ENCODE measurements at regions not wholly inside any gene's neighbourhood (a gene's known extent, or its start where the extent isn't known, plus 50 kb on each side); places are given as distances from the start of the nearest gene placed in this dataset.

- TF ChIP-seq CEBPZ (IDR thresholded peaks at IDR 0.05; ENCODE audit: low read depth, low read length): no peak
Measured at GRCh38 chr2:42954227-42954962, 162.0 kb upstream of the HAAO start (continued).

GRCh38 chr2:42953216-42953615, 160.8 kb upstream of the HAAO start:
- no peak for DNase-seq (ENCODE audit: low read depth, low spot score)
- no peak for TF ChIP-seq ZBTB33 (IDR thresholded peaks at IDR 0.05)
- no peak for TF ChIP-seq NFYA (IDR thresholded peaks at IDR 0.05; ENCODE audit: borderline replicate concordance, low read depth, low read length)
- TF ChIP-seq TBL1XR1 (IDR thresholded peaks at IDR 0.05; ENCODE audit: low read depth, low read length): no peak
- TF ChIP-seq CHD1 (IDR thresholded peaks at IDR 0.05; ENCODE audit: low read depth, low read length): no peak
- no peak for TF ChIP-seq ZSCAN29 (IDR thresholded peaks at IDR 0.05)
- TF ChIP-seq E2F8 (IDR thresholded peaks at IDR 0.05; ENCODE audit: low read depth, partially characterized antibody): no peak
- no peak for TF ChIP-seq SUZ12 (IDR thresholded peaks at IDR 0.05; ENCODE audit: unreplicated experiment)
- no peak for TF ChIP-seq MLLT1 (IDR thresholded peaks at IDR 0.05)
- CTCF ChIA-PET: interaction anchor here (0.6 to 2.7 kb wide), 3 partner anchors 21 to 819 kb away, joined by 3 to 16 read pairs (median 5); no protein-coding TSS in a partner anchor

More at GRCh38 chr2:42953216-42953615, 160.8 kb upstream of the HAAO start:
- FAIRE-seq (no peak), ATAC-seq (no peak)
- no peaks in the 10 kb centered on the region for H4K20me1 ChIP-seq (ENCODE audit: control insufficient read depth, insufficient read depth)
- in situ Hi-C loops (cut with MboI): no loop called here
- H3K27me3 ChIP-seq (replicated peaks in 1 of 2; ENCODE audit: control insufficient read depth in 2 of 2, insufficient read depth in 2 of 2, low read length in 1 of 2): no peaks in the 10 kb centered on the region; a peak in 1 of 4 replicates
- H2AFZ ChIP-seq (ENCODE audit: control insufficient read depth, low read depth, low read length): no peak overlapping the region
- no peak overlapping the region for H3K4me2 ChIP-seq (ENCODE audit: control insufficient read depth, insufficient read depth)
- no peaks in the 10 kb centered on the region for H3K4me1 ChIP-seq (ENCODE audit: control insufficient read depth, insufficient read depth, low read length)
- BruUV-seq (replicated peaks): no TSS peak
- no peak overlapping the region for H3K4me3 ChIP-seq
- H3K9me3 ChIP-seq (replicated peaks; ENCODE audit: control insufficient read depth, insufficient read depth, low read length): no peaks in the 10 kb centered on the region; the same call in 2 of the 3 replicates
- ChIA-PET SMC1A (ENCODE audit: uncharacterized antibody, unreplicated experiment) (interaction anchor here (1.4 kb wide), 2 partner anchors 9 to 529 kb away, joined by 3 to 4 read pairs; no protein-coding TSS in a partner anchor), RAD21 (ENCODE audit: unreplicated experiment) (interaction anchor here (1.3 to 3.8 kb wide), 2 partner anchors 276 to 434 kb away, joined by 4 to 17 read pairs; no protein-coding TSS in a partner anchor), POLR2A (no interaction called here)
- no peak overlapping the region for H3K9ac ChIP-seq (ENCODE audit: control insufficient read depth, insufficient read depth, low read length)
- no peaks in the 10 kb centered on the region for H3K36me3 ChIP-seq (ENCODE audit: control insufficient read depth in 2 of 2, insufficient read depth in 2 of 2, low read length in 1 of 2)
- H3K79me2 ChIP-seq (ENCODE audit: control insufficient read depth, insufficient read depth, low read length): no peaks in the 10 kb centered on the region
- intact Hi-C loops (cut with micrococcal nuclease; ENCODE audit: unreplicated experiment): no loop called here
- WGBS (ENCODE audit: insufficient coverage, insufficient replicate concordance, low lambda C conversion rate, missing lambda C conversion rate): 18% methylated on average over 7 of the region's 7 CpGs
- H3K27ac ChIP-seq (ENCODE audit: control insufficient read depth, insufficient read depth): no peak overlapping the region
